Epidermal melanocyte (primary cell): ENCODE measurements at regions not wholly inside any gene's neighbourhood (a gene's known extent, or its start where the extent isn't known, plus 50 kb on each side); places are given as distances from the start of the nearest gene placed in this dataset.

Source experiments
- DNase-seq: peaks from one replicate; pipeline ENCODE4 v3.0.0; 2011; ENCODE audit warnings: low spot score; ENCODE audit not compliant: insufficient read length

GRCh38 chr12:64998371-64999147, 122.5 kb downstream of the WIF1 start:
- DNase-seq = no peak

DNA sequence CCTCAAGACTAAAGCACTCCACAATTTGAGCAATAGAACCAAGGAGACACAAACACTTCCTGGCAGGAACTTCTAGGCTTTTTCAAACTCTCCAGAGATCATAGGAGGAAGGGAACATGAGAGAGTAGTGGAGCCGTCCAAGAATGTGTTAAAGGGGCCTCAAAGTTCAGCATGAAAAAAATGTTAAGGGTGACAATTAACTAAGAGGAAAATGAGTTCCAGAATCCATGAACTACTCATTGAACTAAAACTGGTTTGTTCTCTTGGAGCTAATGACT, 122.0 kb downstream of the WIF1 start:
- no peak for DNase-seq
